ENCODE measurements at regions not wholly inside any gene's neighbourhood (a gene's known extent, or its start where the extent isn't known, plus 50 kb on each side); places are given as distances from the start of the nearest gene placed in this dataset.

DNA sequence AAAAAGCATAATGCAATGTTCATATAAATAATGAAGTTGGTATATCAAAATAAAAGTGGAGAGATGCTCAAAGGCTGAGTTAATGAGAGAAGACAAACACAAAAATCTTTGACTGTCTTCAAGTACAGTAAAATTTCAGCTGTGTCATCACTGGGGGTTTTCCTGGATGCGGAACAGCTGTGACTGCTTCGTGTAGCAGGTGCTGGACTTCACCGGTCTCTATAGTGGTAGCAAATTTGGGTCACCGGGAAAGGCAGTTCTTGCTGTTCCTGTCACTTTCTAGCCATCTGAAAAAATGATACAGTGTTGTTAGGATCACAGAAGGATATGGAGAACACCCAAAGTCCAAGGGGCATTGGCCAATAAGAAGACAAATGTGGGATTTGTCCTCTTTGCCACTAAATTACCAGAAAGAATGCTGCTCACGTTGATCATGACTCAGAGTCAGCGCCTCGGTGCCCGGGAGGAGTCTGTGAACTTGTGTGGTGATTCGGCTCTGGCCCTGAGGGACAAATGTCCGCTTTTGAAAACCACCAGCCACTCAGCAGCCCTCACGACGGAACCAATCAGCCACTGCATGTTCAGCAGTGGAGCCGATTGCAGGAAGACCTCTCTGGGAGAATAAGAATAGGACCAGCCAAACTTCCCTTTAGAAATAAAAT lies 230.1 kb upstream of the FAT1 start:
- Histone ChIP-seq H3K27ac (ENCODE audit: low read depth, low read length) (no peak overlapping the region), H3K4me1 (ENCODE audit: control insufficient read depth in 1 of 2, insufficient read depth in 2 of 2, low read length in 2 of 2) (no peaks in the 10 kb centered on the region), H3K9me3 (ENCODE audit: control insufficient read depth in 1 of 2, low read length in 2 of 2) (no peaks in the 10 kb centered on the region), H3K27me3 (ENCODE audit: control insufficient read depth in 1 of 2, insufficient read depth in 2 of 2, low read length in 2 of 2) (no peaks in the 10 kb centered on the region), H3K4me3 (ENCODE audit: low read depth in 1 of 2, low read length in 2 of 2) (no peak overlapping the region), H3K36me3 (ENCODE audit: control insufficient read depth in 1 of 2, insufficient read depth in 2 of 2, low read length in 2 of 2) (no peaks in the 10 kb centered on the region), H3K9ac (ENCODE audit: low read depth in 1 of 2, low read length in 2 of 2) (no peak overlapping the region)

- Histone ChIP-seq H3K9ac (ENCODE audit: low read depth in 1 of 2, low read length in 2 of 2) (no peak overlapping the region), H3K4me1 (ENCODE audit: control insufficient read depth in 1 of 2, insufficient read depth in 2 of 2, low read length in 2 of 2) (no peaks in the 10 kb centered on the region), H3K27me3 (ENCODE audit: control insufficient read depth in 1 of 2, insufficient read depth in 2 of 2, low read length in 2 of 2) (no peaks in the 10 kb centered on the region), H3K27ac (ENCODE audit: low read depth, low read length) (no peak overlapping the region), H3K36me3 (ENCODE audit: control insufficient read depth in 1 of 2, insufficient read depth in 2 of 2, low read length in 2 of 2) (no peaks in the 10 kb centered on the region), H3K4me3 (ENCODE audit: low read depth in 1 of 2, low read length in 2 of 2) (no peak overlapping the region), H3K9me3 (ENCODE audit: control insufficient read depth in 1 of 2, low read length in 2 of 2) (no peaks in the 10 kb centered on the region)
Measured at GRCh38 chr4:186954509-186954908, 230.9 kb upstream of the FAT1 start.

DNA sequence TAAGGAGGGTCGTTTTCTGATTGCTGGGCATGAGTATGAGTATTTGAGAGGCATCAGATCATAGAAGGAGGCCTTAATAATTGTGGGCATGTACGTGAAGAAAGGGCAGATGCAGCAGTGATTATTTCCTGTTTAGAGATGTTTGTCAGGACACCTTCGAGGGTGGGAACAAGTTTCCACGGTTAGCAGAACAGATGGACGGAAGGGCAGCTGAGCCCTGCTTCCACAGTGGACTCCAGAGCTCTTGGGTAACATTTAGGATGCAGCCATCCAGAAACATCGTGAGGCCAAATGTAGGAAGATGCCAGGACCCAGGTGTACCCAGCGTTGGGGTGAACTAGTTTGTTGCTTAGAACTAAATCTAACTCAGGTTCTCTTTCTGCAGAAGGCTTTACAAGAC lies 231.3 kb upstream of the FAT1 start:
- Histone ChIP-seq H3K27ac (ENCODE audit: low read depth, low read length) (no peak overlapping the region), H3K4me1 (ENCODE audit: control insufficient read depth in 1 of 2, insufficient read depth in 2 of 2, low read length in 2 of 2) (no peaks in the 10 kb centered on the region), H3K9me3 (ENCODE audit: control insufficient read depth in 1 of 2, low read length in 2 of 2) (no peaks in the 10 kb centered on the region)

DNA sequence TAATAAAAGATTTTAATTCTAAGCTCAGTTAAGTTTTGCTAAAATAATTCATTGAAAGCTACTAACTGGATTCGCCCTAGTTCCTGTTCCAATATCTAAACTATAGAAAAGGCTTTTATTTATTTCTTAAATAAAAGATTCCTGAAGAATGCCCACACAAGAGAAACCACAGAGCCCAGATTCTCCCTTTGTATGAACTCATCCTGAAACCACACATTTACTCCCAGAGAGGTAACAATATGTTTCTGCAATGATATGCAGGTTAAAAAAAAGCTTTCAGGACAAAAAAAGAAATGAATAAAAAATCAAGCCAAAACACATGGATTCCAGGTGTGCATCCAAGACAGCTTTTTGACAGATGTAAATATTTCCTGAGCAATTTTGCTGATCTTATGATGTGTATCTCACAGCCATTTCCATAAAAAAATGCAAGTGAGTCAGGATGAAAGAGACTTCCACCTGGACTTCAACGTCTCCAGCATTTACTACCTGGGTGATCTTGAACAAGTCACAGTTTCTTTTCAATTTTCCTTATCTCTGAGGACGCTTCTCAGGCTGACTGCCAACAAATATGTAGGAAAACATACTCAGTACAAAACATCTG lies 234.4 kb upstream of the FAT1 start:
- Histone ChIP-seq H3K27ac (ENCODE audit: low read depth, low read length) (no peak overlapping the region), H3K9ac (ENCODE audit: low read depth in 1 of 2, low read length in 2 of 2) (no peak overlapping the region), H3K9me3 (ENCODE audit: control insufficient read depth in 1 of 2, low read length in 2 of 2) (no peaks in the 10 kb centered on the region), H3K27me3 (ENCODE audit: control insufficient read depth in 1 of 2, insufficient read depth in 2 of 2, low read length in 2 of 2) (no peaks in the 10 kb centered on the region), H3K36me3 (ENCODE audit: control insufficient read depth in 1 of 2, insufficient read depth in 2 of 2, low read length in 2 of 2) (no peaks in the 10 kb centered on the region), H3K4me3 (ENCODE audit: low read depth in 1 of 2, low read length in 2 of 2) (no peak overlapping the region), H3K4me1 (ENCODE audit: control insufficient read depth in 1 of 2, insufficient read depth in 2 of 2, low read length in 2 of 2) (no peaks in the 10 kb centered on the region)

More for the DNA sequence above, 231.3 kb upstream of the FAT1 start:
- Histone ChIP-seq H3K27me3 (ENCODE audit: control insufficient read depth in 1 of 2, insufficient read depth in 2 of 2, low read length in 2 of 2) (no peaks in the 10 kb centered on the region), H3K36me3 (ENCODE audit: control insufficient read depth in 1 of 2, insufficient read depth in 2 of 2, low read length in 2 of 2) (no peaks in the 10 kb centered on the region), H3K4me3 (ENCODE audit: low read depth in 1 of 2, low read length in 2 of 2) (no peak overlapping the region), H3K9ac (ENCODE audit: low read depth in 1 of 2, low read length in 2 of 2) (no peak overlapping the region)

DNA sequence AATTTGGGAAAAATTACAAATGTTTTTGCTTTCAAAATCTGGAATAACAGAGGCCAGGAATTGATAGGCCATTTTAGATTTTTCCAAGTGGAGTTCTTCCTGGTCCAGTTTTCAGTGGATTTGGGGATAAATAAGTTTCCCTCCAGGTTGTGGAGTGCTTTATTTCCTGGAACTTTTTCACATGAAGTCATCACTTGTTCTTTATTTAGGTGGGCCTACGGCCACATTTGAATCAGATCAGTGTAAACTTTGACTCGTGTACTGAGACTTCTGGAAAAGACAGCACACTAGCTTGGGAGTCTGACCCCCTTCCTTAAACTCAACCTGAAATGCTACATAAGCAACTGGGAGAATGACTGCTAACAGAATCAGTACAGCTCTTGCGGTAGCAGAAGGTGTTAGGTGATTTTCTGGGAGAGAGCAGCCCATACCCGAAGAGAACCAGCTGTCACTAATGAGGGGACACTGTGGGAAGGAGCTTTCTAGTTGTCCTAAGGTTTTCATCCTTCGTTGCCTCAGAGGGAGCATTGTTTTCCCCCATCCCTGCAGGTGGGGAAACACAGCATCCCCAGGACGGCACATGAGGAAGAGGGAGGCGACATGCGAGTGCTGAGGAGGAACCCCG lies 235.2 kb upstream of the FAT1 start:
- H3K27me3 ChIP-seq (ENCODE audit: control insufficient read depth in 1 of 2, insufficient read depth in 2 of 2, low read length in 2 of 2): no peaks in the 10 kb centered on the region
- no peaks in the 10 kb centered on the region for H3K36me3 ChIP-seq (ENCODE audit: control insufficient read depth in 1 of 2, insufficient read depth in 2 of 2, low read length in 2 of 2)
- H3K27ac ChIP-seq (ENCODE audit: low read depth, low read length): no peak overlapping the region
- no peak overlapping the region for H3K9ac ChIP-seq (ENCODE audit: low read depth in 1 of 2, low read length in 2 of 2)
- H3K4me1 ChIP-seq (ENCODE audit: control insufficient read depth in 1 of 2, insufficient read depth in 2 of 2, low read length in 2 of 2): no peaks in the 10 kb centered on the region
- no peak overlapping the region for H3K4me3 ChIP-seq (ENCODE audit: low read depth in 1 of 2, low read length in 2 of 2)
- no peaks in the 10 kb centered on the region for H3K9me3 ChIP-seq (ENCODE audit: control insufficient read depth in 1 of 2, low read length in 2 of 2)

DNA sequence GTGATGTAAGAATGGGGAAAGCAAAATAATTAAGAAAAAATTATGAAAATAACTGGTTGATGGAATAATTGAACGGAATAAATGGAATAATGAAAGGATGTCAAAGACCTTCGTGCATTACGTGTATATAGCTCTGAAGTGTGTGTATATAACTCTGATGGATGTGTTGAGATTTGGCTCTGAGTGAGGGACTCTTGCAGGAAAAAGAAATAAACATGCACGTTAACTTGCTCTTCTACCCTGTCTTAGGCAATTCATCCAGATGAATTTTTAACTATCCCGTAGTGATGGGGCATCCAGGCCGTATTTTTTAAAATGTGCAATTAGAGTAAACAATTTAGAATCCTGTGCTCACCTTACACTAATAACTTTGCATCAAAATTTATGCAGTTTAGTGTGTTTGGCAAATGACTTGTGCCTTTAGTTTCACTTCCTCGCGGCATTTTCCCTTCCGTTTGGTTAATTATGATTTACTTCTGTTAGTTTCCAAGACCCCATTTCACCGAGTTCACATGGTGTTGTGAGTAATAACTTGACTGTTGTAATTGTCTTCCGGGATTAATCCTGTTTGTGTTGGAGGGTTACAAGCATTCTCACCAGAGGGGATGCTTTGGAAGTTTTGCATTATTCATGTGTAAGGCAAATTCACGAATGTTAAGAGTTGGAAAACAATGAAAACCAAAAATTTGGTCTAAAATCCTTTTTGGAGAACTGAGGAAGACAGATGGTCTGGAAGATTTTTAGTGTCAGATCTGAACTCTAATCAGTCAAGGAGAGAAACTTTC lies 256.5 kb upstream of the FAT1 start:
- H3K9me3 ChIP-seq (ENCODE audit: control insufficient read depth in 1 of 2, low read length in 2 of 2): no peaks in the 10 kb centered on the region

DNA sequence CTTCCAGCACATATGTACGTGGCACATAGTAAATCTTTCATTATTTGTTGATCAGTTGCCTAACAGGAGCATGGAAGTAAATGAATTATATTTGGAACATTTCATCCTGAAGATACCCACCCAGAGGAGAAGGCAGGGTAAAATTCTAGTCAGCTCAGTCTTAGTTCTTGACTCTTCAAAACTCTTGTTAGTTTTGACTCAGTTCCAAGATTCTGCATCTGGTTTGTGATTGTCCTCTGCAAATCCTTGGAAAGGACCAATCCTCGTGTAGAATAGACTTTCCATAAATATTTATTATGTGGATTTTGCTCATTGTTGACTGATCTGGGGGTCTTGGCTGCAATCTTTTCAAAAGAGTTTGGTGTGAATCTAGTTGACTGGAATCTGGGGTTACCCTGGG lies 257.5 kb upstream of the FAT1 start:
- no peak overlapping the region for H3K27ac ChIP-seq (ENCODE audit: low read depth, low read length)

More for the DNA sequence above, 256.5 kb upstream of the FAT1 start:
- no peaks in the 10 kb centered on the region for H3K36me3 ChIP-seq (ENCODE audit: control insufficient read depth in 1 of 2, insufficient read depth in 2 of 2, low read length in 2 of 2)
- no peak overlapping the region for H3K4me3 ChIP-seq (ENCODE audit: low read depth in 1 of 2, low read length in 2 of 2)
- no peaks in the 10 kb centered on the region for H3K27me3 ChIP-seq (ENCODE audit: control insufficient read depth in 1 of 2, insufficient read depth in 2 of 2, low read length in 2 of 2)
- H3K27ac ChIP-seq (ENCODE audit: low read depth, low read length): no peak overlapping the region
- H3K9ac ChIP-seq (ENCODE audit: low read depth in 1 of 2, low read length in 2 of 2): no peak overlapping the region
- peaks cover 0 to 5% of the 10 kb centered on the region in 2 donors for H3K4me1 ChIP-seq (ENCODE audit: control insufficient read depth in 1 of 2, insufficient read depth in 2 of 2, low read length in 2 of 2)

DNA sequence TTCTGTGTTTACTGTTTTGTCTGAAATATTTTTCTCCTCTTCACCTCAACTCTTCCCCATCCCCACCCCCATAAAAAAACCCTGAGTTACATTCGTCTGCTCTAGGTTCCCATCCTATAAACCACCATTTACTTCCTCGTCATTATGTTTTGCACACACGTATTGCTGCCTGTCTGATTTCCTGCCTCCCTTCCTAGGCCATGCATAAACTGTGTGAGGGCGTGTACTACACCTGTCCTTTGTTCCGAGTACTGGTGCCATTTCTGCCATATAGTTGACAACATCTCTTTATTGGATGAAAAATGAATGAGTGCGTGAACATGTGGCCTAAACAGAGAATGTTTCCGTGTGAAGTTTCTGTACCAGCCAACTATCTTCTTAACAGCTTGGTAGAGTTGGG lies 258.5 kb upstream of the FAT1 start:
- Histone ChIP-seq H3K9ac (ENCODE audit: low read depth in 1 of 2, low read length in 2 of 2) (no peak overlapping the region), H3K4me1 (ENCODE audit: control insufficient read depth in 1 of 2, insufficient read depth in 2 of 2, low read length in 2 of 2) (peaks cover 0 to 5% of the 10 kb centered on the region in 2 donors), H3K4me3 (ENCODE audit: low read depth in 1 of 2, low read length in 2 of 2) (no peak overlapping the region), H3K27me3 (ENCODE audit: control insufficient read depth in 1 of 2, insufficient read depth in 2 of 2, low read length in 2 of 2) (no peaks in the 10 kb centered on the region), H3K9me3 (ENCODE audit: control insufficient read depth in 1 of 2, low read length in 2 of 2) (no peaks in the 10 kb centered on the region), H3K36me3 (ENCODE audit: control insufficient read depth in 1 of 2, insufficient read depth in 2 of 2, low read length in 2 of 2) (no peaks in the 10 kb centered on the region), H3K27ac (ENCODE audit: low read depth, low read length) (no peak overlapping the region)

More for the DNA sequence above, 257.5 kb upstream of the FAT1 start:
- Histone ChIP-seq H3K27me3 (ENCODE audit: control insufficient read depth in 1 of 2, insufficient read depth in 2 of 2, low read length in 2 of 2) (no peaks in the 10 kb centered on the region), H3K4me3 (ENCODE audit: low read depth in 1 of 2, low read length in 2 of 2) (no peak overlapping the region), H3K9me3 (ENCODE audit: control insufficient read depth in 1 of 2, low read length in 2 of 2) (no peaks in the 10 kb centered on the region), H3K9ac (ENCODE audit: low read depth in 1 of 2, low read length in 2 of 2) (no peak overlapping the region), H3K36me3 (ENCODE audit: control insufficient read depth in 1 of 2, insufficient read depth in 2 of 2, low read length in 2 of 2) (no peaks in the 10 kb centered on the region), H3K4me1 (ENCODE audit: control insufficient read depth in 1 of 2, insufficient read depth in 2 of 2, low read length in 2 of 2) (peaks cover 0 to 5% of the 10 kb centered on the region in 2 donors)

DNA sequence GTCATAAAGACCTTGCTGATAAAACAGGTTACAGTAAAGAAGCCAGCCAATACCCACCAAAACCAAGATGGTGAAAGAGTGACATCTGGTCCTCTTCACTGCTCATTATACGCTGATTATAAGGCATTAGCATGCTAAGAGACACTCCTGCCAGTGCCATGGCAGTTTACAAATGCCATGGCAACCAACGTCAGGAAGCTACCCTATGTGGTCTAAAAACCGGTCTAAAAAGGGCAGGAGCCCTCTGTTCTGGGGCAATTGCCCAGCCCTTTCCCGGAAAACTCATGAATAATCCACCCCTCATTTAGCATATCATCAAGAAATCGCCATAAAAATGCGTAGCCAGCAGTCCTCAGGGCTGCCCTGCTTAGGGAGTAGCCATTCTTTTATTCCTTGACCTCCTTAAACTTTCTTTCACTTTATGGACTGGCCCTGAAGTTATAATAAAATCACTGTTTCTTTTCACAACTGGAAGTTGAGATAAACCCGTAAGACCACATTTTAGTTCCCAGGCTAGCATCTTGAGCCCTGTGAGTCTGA lies 260.5 kb upstream of the FAT1 start:
- no peaks in the 10 kb centered on the region for H3K27me3 ChIP-seq (ENCODE audit: control insufficient read depth in 1 of 2, insufficient read depth in 2 of 2, low read length in 2 of 2)
- H3K4me3 ChIP-seq (ENCODE audit: low read depth in 1 of 2, low read length in 2 of 2): no peak overlapping the region
- H3K27ac ChIP-seq (ENCODE audit: low read depth, low read length): no peak overlapping the region
- H3K9ac ChIP-seq (ENCODE audit: low read depth in 1 of 2, low read length in 2 of 2): no peak overlapping the region
- no peaks in the 10 kb centered on the region for H3K36me3 ChIP-seq (ENCODE audit: control insufficient read depth in 1 of 2, insufficient read depth in 2 of 2, low read length in 2 of 2)
- peaks cover 0 to 5% of the 10 kb centered on the region in 2 donors for H3K4me1 ChIP-seq (ENCODE audit: control insufficient read depth in 1 of 2, insufficient read depth in 2 of 2, low read length in 2 of 2)
- H3K9me3 ChIP-seq (ENCODE audit: control insufficient read depth in 1 of 2, low read length in 2 of 2): no peaks in the 10 kb centered on the region

DNA sequence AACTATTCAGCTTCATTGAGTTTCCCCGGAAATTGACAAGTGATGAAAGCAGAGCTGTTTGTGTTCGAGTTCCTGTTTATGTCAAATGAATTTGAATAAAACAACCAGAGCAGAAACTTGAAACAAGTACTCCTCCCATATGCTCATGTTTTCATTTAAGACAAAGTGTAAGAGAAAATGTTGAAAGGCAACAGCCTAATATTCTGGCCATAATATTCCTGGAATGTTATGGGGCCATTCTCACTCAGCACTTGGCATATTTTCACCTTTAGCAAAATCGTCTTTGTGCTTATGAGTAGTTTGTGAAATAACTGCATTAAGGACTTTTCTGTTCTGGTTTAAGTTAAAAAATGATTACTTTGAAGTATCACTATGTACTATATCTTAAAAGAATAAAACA lies 276.0 kb upstream of the FAT1 start:
- Histone ChIP-seq H3K27ac (ENCODE audit: low read depth, low read length) (no peak overlapping the region), H3K9ac (ENCODE audit: low read depth in 1 of 2, low read length in 2 of 2) (no peak overlapping the region), H3K9me3 (ENCODE audit: control insufficient read depth in 1 of 2, low read length in 2 of 2) (no peaks in the 10 kb centered on the region), H3K4me1 (ENCODE audit: control insufficient read depth in 1 of 2, insufficient read depth in 2 of 2, low read length in 2 of 2) (no peaks in the 10 kb centered on the region), H3K4me3 (ENCODE audit: low read depth in 1 of 2, low read length in 2 of 2) (no peak overlapping the region), H3K27me3 (ENCODE audit: control insufficient read depth in 1 of 2, insufficient read depth in 2 of 2, low read length in 2 of 2) (no peaks in the 10 kb centered on the region), H3K36me3 (ENCODE audit: control insufficient read depth in 1 of 2, insufficient read depth in 2 of 2, low read length in 2 of 2) (no peaks in the 10 kb centered on the region)

All from duodenal mucosa (tissue), 2 donors.